KOPT-K1 (cell line): ENCODE measurements at regions not wholly inside any gene's neighbourhood (a gene's known extent, or its start where the extent isn't known, plus 50 kb on each side); places are given as distances from the start of the nearest gene placed in this dataset.

ENCODE experiments used
- H3K27ac ChIP-seq: fragments of 200-600 bp; sonication (generic); 2 replicates; pipeline ENCODE4 v1.5.1; 2016; ENCODE audit warnings: antibody characterized with exemption, mild to moderate bottlenecking, low read depth, low read length; ENCODE audit not compliant: poor library complexity, severe bottlenecking
- H3K36me3 ChIP-seq: fragments of 200-600 bp; sonication (generic); 2 replicates; pipeline ENCODE4 v1.5.1; 2017; ENCODE audit warnings: antibody characterized with exemption, mild to moderate bottlenecking, low read length, moderate library complexity; ENCODE audit not compliant: insufficient read depth
- H3K9me3 ChIP-seq: fragments of 200-600 bp; sonication (generic); 2 replicates; pipeline ENCODE4 v1.5.1; 2017; ENCODE audit warnings: antibody characterized with exemption, low read length, mild to moderate bottlenecking; ENCODE audit not compliant: insufficient read depth, poor library complexity, severe bottlenecking

DNA sequence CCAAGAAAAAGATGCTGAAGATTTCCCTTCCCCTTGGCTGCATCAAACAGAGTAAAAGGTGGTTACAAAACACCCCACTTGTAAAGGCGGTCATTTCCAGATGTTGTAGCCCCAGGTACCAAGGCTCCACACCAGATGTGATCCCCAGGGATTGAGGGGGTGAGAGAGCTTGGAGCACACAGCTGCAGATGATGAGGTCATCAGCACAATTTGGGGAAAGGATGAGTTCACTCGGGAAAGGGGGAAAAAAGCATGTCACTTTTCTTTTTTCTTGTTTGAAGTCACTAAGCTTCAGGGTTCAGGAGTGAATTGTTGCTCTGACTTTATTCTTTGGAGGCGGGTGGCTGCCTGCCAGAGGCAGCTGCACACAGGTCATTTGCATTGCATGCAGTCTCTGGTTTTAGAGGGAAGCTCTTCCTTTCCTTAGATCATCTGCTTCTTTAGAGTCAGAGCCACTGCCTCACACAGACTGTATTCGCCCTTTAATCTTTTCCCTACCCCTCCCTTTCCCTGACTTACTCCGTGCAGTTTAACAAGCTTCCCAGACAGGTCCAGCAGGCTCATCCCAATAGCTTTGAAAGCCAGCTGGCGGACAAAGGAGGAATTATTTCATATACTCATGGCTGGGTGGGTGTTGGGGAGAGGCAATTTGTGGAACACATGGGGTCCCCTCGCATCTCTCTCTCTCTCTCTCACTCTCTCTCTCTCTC lies 409.3 kb upstream of the SLC24A2 start:
- H3K27ac ChIP-seq: no peak overlapping the region
- peaks cover 14% of the 10 kb centered on the region for H3K9me3 ChIP-seq
- no peaks in the 10 kb centered on the region for H3K36me3 ChIP-seq

DNA sequence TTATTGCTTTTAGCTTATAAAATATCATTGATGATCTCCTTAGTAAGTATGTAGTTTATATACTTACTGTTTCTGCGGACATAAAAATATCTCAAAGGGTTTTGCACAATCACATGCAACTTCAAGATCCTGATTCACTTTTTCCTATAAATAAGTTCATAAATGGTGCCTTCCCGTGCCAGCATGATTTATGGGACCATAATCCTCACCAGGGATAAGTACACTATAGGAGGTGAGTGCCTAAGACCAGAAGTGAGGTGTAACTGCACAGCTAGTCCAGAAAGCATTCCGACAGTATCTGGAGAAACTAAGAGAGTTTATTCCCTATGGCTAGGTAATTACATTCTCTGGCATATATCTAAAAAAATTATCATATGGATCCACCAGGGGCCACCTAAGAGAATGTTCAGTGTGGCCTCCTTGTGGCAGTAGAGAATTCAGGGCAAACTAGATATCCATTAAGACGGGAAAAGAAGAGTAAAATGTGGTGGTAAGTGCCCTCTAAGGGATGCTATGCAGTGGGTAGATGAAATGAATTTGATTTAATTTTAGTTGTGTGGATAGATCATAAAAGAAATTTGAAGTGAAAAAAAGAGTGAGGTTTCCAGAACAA lies 402.5 kb upstream of the SLC24A2 start:
- Histone ChIP-seq H3K9me3 (peaks cover 13% of the 10 kb centered on the region), H3K36me3 (no peaks in the 10 kb centered on the region), H3K27ac (no peak overlapping the region)

DNA sequence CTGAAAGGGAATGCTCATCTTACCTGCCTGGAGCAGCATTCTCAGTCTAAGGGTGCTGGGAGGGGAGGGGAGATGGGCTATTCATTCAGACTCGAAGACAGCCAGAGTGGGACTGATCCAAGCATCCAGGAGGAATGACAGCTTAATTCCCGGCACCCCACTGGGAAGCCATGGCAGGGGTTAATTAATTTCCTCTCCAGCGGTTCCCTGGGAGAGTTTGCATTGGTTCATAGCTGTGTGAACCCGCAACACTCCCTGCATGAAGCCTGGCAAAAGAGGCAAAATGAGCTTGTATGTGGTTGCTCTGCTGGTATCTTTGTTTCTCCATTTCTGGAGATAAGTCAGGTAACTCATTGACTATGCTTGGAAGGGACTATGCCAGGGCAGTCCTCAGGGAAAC lies 401.0 kb upstream of the SLC24A2 start:
- Histone ChIP-seq H3K36me3 (no peaks in the 10 kb centered on the region), H3K9me3 (no peaks in the 10 kb centered on the region), H3K27ac (no peak overlapping the region)

DNA sequence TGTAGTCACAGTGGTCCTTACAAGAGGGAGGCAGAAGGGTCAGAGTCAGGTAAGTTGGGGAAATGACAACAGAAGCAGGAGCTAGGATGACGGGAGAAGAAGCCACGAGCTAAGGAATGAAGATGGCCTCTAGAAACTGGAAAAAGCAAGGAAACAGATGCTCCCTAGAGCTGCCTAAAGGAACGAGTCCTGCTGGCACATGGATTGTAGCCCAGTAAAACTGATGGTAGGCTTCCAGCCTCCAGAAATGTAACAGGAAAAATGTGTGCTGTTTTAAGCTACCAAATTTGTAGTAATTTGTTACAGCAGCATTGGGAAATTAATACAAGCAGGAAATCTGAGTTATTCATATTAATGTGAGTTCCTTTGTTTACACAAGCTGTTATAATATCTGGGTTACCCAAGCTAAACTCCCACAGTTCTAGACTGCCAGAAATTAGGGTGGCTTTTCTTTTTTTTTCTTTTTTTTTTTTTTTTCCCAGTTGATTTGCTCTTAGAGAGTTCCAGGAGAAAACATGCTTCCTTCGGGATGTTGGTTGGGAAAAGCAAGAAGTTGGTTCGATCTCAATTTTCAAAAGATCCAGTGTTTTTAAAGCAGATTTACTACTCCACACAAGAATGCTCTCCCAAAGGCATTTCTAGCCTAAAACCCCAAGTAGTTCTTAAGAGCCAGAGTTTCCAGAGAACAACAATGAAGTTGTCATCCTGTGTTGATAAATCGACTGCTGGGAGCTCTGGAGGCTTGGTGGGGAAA lies 400.0 kb upstream of the SLC24A2 start:
- Histone ChIP-seq H3K36me3 (no peaks in the 10 kb centered on the region), H3K27ac (no peak overlapping the region)

DNA sequence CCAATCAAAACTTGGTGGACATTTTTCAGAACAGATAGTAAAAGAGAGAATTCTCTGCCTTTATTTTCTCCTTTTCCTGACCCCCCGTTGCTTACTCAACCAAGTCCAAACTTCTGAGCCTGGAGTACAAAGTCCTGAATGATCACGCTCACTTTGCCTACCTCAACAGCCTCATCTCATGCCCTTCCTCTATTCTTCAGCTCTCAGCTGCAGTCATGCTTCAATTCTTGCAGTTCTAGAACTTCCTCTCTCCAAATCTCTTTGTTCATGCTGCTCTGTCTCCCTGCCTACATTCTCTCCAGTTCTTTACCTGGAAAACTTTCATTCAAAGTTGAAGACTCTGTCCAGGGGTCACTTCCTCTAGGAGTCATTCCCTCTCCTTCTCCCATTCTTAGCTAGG lies 398.5 kb upstream of the SLC24A2 start:
- Histone ChIP-seq H3K36me3 (no peaks in the 10 kb centered on the region), H3K9me3 (no peaks in the 10 kb centered on the region), H3K27ac (no peak overlapping the region)

More for the DNA sequence above, 400.0 kb upstream of the SLC24A2 start:
- no peaks in the 10 kb centered on the region for H3K9me3 ChIP-seq

DNA sequence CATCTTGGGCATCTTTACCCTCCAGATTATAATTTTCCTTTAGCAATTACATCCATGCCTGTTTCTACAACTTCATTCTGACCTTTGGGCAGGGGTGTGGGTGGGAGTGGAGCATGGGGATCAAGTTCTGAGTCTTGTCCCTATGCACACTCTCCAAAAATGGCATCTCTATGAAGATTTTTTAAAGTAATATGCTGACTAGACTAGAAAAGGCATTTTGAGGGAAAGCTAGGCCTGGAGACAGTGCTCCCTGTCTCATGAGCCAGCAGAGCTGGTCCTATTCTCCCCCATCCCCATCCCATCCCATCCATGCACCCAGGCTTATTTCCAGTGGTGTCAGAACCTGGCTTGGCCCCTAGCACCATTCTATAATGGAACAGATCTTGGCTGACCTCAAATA lies 398.0 kb upstream of the SLC24A2 start:
- no peaks in the 10 kb centered on the region for H3K36me3 ChIP-seq
- no peaks in the 10 kb centered on the region for H3K9me3 ChIP-seq
- no peak overlapping the region for H3K27ac ChIP-seq

DNA sequence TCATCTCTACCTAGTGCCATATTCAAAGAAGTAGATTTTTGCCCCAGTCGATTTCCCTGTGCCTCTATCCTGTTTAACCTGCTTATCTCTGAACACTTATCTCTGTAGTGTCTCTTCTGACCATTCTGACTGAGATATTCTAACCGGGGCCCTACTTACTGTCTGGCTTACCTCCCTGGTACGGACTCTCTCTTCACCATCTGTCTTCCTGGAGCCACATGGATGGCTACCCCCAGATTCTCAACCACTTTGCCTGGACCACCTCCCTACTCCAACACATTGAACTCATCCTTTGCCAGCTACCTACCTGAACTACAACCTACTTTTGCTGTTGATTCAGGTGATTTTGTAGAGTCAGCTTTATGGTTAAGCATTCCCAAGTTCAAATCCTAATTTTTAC lies 397.4 kb upstream of the SLC24A2 start:
- no peak overlapping the region for H3K27ac ChIP-seq
- peaks cover 2% of the 10 kb centered on the region for H3K9me3 ChIP-seq
- no peaks in the 10 kb centered on the region for H3K36me3 ChIP-seq

DNA sequence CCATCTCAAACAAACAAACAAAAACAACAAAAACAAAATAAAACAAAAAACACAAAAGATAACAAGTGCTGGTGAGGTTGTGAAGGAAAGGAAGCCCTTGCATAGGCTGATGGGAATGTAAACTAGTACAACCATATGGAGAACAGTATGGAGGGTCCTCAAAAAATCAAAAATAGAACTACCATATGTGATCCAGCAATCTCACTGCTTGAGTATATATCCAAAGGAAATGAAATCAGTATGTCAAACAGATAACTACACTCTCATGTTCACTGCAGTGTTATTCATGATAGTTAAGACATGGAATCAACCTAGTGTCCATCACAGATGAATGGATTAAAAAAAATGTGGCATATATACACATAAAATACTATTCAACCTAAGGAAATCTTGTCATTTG lies 395.7 kb upstream of the SLC24A2 start:
- Histone ChIP-seq H3K27ac (no peak overlapping the region), H3K36me3 (no peaks in the 10 kb centered on the region), H3K9me3 (peaks cover 7% of the 10 kb centered on the region)

DNA sequence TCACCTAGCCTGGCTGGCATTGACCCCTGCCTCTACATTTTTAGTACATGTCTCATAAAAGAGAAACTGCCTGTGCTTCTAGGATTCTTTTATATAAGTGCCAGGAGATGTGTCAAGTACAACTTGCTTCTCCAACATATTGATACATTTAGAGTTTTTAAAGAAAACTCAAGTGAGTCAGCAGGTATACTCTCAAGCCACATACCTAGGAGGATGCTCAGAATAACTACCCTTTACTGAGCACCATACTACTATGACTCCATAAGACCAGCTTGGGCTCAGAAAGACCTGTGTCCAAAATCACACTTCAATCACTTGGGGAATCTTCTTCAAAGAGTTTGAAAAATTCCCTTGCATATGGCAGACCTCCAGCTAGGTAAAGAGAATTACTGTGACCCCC lies 389.8 kb upstream of the SLC24A2 start:
- Histone ChIP-seq H3K27ac (no peak overlapping the region), H3K36me3 (no peaks in the 10 kb centered on the region), H3K9me3 (peaks cover 7% of the 10 kb centered on the region)

DNA sequence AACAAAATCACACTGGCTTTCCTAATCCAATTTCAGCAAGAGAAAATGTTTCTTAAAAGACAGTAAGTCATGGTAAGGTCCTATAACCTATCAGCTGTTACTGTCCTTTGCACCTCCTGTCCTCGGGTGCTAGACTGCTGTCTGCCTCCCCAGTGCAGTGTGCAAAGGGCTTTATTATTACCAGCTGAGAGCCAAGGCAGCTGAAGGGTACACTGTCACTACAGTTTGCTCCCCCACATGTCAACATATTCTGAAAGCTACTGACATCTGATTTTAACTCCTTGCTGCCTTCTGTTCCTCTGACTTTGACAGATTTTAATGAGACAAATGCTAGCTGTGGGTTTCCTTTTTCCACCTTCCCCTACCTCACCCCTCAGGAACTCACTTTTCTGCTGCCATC lies 389.4 kb upstream of the SLC24A2 start:
- H3K27ac ChIP-seq: no peak overlapping the region
- H3K9me3 ChIP-seq: peaks cover 7% of the 10 kb centered on the region
- H3K36me3 ChIP-seq: no peaks in the 10 kb centered on the region

DNA sequence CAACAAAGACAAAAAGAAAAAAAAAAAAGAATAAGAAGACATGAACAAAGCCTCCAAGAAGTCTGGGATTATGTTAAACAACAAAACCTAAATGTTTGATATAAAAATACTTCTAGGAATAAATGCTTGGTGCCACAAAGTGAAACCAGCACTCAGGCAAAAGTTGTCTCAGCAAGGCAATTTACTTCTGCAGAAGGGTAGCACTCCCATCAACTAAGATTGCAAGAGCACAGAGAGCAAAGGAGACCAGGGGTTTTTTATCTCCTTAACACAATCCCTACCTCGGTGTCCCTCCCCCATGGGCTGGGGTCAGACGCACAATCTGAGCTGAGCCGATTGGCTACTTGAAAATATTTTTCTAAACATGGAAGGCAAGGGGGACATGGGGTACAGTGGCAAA lies 381.3 kb upstream of the SLC24A2 start:
- Histone ChIP-seq H3K9me3 (peaks cover 30% of the 10 kb centered on the region), H3K27ac (no peak overlapping the region), H3K36me3 (no peaks in the 10 kb centered on the region)

DNA sequence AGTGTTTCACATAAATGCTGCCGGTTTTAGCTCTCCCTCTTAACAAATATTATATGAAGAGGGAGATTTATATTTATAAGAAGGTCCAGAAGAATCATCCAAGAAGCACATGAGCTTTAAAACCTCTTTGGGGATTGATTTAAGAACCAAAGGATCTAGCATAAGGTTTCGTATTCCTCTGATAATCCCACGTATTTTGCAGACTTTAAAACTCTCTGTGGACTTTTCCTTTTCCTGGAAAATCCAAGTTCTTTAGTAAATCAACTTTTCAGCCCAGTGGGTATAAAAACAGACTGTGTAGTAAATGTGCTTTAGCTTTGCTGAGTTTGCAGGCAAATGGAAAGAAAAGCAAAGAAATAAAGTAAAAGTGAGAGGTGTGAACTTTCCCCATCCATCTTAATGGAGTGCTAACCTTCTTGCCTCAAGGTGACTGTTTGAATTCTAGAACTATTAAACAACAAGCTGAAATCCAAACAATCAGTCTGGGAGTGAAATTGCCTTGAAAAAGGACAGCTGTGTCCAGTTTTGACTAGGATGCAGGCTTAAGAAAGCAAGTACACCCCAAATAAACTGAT lies 363.4 kb upstream of the SLC24A2 start:
- H3K27ac ChIP-seq: no peak overlapping the region
- H3K9me3 ChIP-seq: no peaks in the 10 kb centered on the region
- H3K36me3 ChIP-seq: no peaks in the 10 kb centered on the region

DNA sequence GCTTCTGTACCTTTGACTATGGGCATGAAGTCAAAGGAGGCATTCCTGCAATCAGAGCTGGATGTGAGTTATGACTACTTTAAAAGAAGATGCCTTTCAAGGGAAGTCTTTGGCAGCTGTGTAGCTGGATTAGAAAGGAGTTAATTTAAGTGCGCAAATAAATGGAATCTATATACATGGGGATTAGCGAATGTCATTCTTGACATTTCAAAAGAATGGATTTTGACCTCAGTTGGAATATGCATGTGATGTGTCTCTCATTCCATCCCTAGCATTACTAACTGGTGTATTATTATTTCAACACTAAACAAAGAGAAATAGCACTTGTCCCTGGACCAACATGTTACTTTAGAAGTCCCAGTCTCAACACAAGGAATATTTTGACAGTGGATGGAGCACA lies 359.6 kb upstream of the SLC24A2 start:
- no peaks in the 10 kb centered on the region for H3K9me3 ChIP-seq
- H3K36me3 ChIP-seq: no peaks in the 10 kb centered on the region

DNA sequence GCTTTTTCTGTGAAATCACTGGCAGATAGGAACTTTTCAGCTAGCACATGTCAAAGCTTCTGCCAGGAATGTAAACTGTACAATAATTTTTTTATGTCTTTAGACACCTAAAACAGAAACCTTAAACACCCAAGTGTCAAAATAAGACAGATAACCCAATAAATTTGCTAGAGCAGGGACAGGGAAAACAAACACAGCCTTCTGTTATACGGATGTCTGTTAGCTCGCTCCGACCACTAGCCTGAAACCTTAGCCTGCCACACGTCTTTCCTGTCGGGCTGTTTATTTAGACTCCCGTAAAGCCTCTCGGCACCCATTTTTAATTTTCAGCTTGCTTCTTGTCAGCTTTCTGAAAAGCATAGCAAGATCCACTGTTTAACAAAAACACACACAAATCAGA lies 355.4 kb upstream of the SLC24A2 start:
- Histone ChIP-seq H3K9me3 (no peaks in the 10 kb centered on the region), H3K36me3 (no peaks in the 10 kb centered on the region), H3K27ac (no peak overlapping the region)

More for the DNA sequence above, 359.6 kb upstream of the SLC24A2 start:
- H3K27ac ChIP-seq: no peak overlapping the region

DNA sequence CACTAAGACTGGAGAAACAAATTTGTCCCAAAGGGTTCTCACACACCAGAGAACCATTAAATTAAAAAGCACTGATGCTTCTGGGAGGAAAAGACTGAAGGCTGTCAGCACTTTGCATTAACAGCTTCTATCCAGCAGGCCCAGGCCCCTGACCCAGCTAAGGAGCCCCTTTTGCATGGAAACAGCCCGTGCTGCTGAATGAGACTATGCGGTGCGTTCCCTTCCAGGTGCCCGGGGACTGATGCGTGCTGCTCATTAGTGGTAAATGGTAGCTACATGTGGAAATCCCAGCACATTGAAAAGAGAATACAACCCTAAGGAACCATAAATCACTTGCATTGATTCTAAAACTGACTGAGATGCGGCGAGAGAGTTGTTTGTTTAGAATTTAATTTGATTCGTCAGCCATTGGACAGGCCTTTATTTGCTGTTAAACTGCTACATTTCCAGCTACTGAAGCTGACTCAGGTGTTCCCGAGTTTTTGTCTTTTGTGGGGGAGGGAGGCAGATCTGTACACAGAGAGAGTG lies 351.0 kb upstream of the SLC24A2 start:
- H3K36me3 ChIP-seq: no peaks in the 10 kb centered on the region
- no peaks in the 10 kb centered on the region for H3K9me3 ChIP-seq
- H3K27ac ChIP-seq: no peak overlapping the region
